ENCODE measurements at regions not wholly inside any gene's neighbourhood (a gene's known extent, or its start where the extent isn't known, plus 50 kb on each side); places are given as distances from the start of the nearest gene placed in this dataset.

GRCh38 chr2:215691346-215691745 lies 255.5 kb upstream of the FN1 start:
- TF ChIP-seq CTCF (conservative IDR thresholded peaks at IDR 0.05) = no peak
- no peak overlapping the region for H3K27ac ChIP-seq

- no peak overlapping the region for H3K27ac ChIP-seq
- TF ChIP-seq CTCF (conservative IDR thresholded peaks at IDR 0.05) = no peak
Measured at GRCh38 chr2:215687149-215688031, 251.5 kb upstream of the FN1 start.

DNA sequence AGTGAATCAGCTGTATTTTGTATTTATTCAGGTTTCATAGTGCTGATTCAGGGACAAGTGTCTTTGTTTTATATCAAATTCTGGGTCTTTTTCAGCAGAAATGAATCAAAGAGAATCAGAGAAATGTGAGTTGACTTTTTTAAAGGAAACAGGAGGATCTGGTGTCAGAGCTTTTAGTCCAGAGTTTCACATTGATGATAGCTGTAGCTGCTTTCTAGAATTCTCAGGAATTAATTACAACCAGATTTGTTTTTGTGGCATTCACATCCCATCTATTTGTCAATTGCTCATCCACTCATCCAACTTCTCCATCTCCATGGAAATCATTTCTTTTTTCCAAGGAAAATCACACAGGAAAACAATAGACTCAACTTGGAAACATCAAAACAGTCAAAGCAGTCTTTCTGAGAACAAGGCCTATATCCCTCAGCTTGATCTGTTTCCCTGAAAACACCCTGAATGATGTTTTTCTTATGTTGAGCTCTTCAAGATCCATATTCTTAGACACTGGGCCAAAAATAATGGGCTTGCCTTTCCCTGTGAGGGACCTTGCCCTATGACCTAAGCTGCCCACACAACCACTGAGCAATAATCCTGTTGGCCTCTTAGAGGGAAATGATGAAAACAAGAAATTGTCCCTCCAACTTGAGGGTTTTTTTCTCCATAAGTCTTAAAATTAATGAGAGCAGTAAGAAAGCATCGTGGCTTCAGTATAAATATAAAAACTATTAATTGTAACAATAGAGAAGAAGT lies 249.5 kb upstream of the FN1 start:
- H3K27ac ChIP-seq = no peak overlapping the region
- TF ChIP-seq CTCF (conservative IDR thresholded peaks at IDR 0.05) = no peak

- TF ChIP-seq CTCF (conservative IDR thresholded peaks at IDR 0.05) = no peak
- no peak overlapping the region for H3K27ac ChIP-seq
Measured at GRCh38 chr2:215684448-215685237, 248.8 kb upstream of the FN1 start.

DNA sequence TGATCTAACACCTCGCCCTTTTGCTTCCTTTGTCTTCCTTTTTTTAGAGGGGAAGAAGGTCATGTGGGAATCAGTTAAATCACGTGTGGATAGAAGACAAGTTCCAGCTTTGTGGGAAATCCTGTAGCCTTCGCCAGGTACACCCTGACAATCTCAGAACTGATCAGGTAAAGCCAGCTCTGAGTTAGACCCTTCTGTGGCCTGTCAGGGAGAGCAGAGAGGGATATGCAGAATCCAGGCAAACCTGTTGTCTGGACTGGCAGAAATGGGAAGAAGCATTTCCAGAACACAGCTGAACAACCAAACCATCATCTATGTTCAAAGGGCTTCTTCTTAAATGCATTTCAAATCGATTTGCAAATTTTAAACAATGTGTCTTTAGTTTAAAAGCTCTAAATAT lies 247.4 kb upstream of the FN1 start:
- no peak for TF ChIP-seq CTCF (conservative IDR thresholded peaks at IDR 0.05)
- no peak overlapping the region for H3K27ac ChIP-seq

DNA sequence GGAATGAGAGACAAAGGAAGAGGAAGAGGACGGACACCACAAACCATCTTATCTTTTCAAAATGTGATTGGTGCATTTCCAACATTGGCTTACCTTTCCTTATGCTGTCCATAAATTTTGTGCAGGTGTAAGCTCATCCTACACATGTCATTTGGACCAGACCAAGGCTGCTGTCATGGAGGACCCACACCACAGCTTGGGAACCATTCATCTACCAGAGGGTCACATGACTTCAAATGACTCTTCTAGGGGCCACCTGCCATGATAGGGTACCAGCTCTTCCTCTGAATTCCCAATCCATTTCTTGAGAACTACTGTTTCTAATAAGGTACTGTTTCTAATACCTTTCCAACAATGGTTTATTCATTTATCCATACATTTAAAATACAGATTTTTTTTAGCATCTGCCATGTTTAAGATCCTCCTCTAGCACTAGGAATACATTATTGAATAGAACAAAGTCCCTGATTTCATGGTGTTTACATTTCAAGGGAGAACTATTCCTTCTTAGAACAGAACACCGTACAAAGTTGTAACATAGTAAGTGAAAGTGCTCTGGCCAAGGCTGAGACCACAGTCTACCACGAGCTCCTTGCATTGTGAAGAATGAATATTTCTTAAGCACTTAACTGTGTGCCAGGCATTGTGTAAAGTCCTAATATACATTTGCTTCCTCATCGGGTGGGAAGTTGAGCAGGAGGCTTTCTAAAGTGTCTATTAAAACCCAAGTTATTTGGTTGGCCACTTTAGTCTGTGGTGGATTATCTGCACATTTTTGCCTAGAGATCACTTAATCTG lies 246.1 kb upstream of the FN1 start:
- no peak overlapping the region for H3K27ac ChIP-seq
- no peak for TF ChIP-seq CTCF (conservative IDR thresholded peaks at IDR 0.05)

All from VCaP (cell line).